GM23248 (cell line): ENCODE measurements at regions not wholly inside any gene's neighbourhood (a gene's known extent, or its start where the extent isn't known, plus 50 kb on each side); places are given as distances from the start of the nearest gene placed in this dataset.

ENCODE experiments used
- EZH2 ChIP-seq: fragments of 200-600 bp; sonication (generic); IDR thresholded peaks from 2 replicates; pipeline ENCODE4 v1.6.1; 2018; ENCODE audit warnings: antibody characterized with exemption, mild to moderate bottlenecking; ENCODE audit not compliant: insufficient read depth, poor library complexity, severe bottlenecking
- EZH2phosphoT487 ChIP-seq: fragments of 200-600 bp; sonication (generic); IDR thresholded peaks from 2 replicates; pipeline ENCODE4 v1.6.1; 2018; ENCODE audit warnings: antibody characterized with exemption, moderate library complexity, mild to moderate bottlenecking, low read depth; ENCODE audit not compliant: insufficient read depth

- TF ChIP-seq EZH2phosphoT487, result no peak
- TF ChIP-seq EZH2, result no peak
These were observed 56.8 kb downstream of the MPP7 start for GRCh38 chr10:28246023-28246422.
